PFSK-1 (cell line): ENCODE measurements at regions not wholly inside any gene's neighbourhood (a gene's known extent, or its start where the extent isn't known, plus 50 kb on each side); places are given as distances from the start of the nearest gene placed in this dataset.

Source experiments
- POLR2AphosphoS5 ChIP-seq: IDR thresholded peaks from 2 replicates; pipeline ENCODE4 v1.6.1; 2012; ENCODE audit warnings: low read depth, mild to moderate bottlenecking, control low read depth, low read length, moderate library complexity
- REST ChIP-seq, 2 experiments: IDR thresholded peaks; 2 replicates each; pipeline versions ENCODE4 v1.6.1 to v1.8.0; 2011 to 2012; ENCODE audit warnings: low read depth in 2 of 2, low read length in 2 of 2, control low read depth in 1 of 2, inconsistent platforms in 1 of 2, mild to moderate bottlenecking in 1 of 2, moderate library complexity in 1 of 2; ENCODE audit not compliant: insufficient read depth in 1 of 2
- SIN3A ChIP-seq: IDR thresholded peaks from 2 replicates; pipeline ENCODE4 v1.6.1; 2012; ENCODE audit warnings: mild to moderate bottlenecking, low read length, moderate library complexity, borderline replicate concordance; ENCODE audit not compliant: insufficient read depth

GRCh38 chr21:27885296-27885711 is 918.4 kb upstream of the ADAMTS5 start:
- TF ChIP-seq POLR2AphosphoS5 (no peak), SIN3A (no peak), REST (IDR thresholded peaks at IDR 0.05; ENCODE audit: insufficient read depth in 1 of 2, low read depth in 2 of 2, low read length in 2 of 2) (no peak)
